ENCODE measurements at regions not wholly inside any gene's neighbourhood (a gene's known extent, or its start where the extent isn't known, plus 50 kb on each side); places are given as distances from the start of the nearest gene placed in this dataset.

- Histone ChIP-seq H3K4me1 (no peaks in the 10 kb centered on the region), H3K9me3 (replicated peaks) (peaks cover 12% of the 10 kb centered on the region), H3K36me3 (no peaks in the 10 kb centered on the region), H3K27ac (replicated peaks) (no peak overlapping the region), H3K4me3 (no peak overlapping the region), H3K27me3 (ENCODE audit: low read depth) (no peaks in the 10 kb centered on the region)
- TF ChIP-seq CTCF (IDR thresholded peaks at IDR 0.05; ENCODE audit: borderline replicate concordance) = no peak
- DNase-seq = no peak
- intact Hi-C loops (cut with micrococcal nuclease) = no loop called here
These were observed 166.4 kb upstream of the IRAK1BP1 start for GRCh38 chr6:78700991-78701390.

GRCh38 chr6:78701407-78701806 is 165.9 kb upstream of the IRAK1BP1 start:
- no peak overlapping the region for H3K4me3 ChIP-seq
- intact Hi-C loops (cut with micrococcal nuclease) = no loop called here
- no peaks in the 10 kb centered on the region for H3K27me3 ChIP-seq (ENCODE audit: low read depth)
- H3K27ac ChIP-seq (replicated peaks) = no peak overlapping the region
- H3K9me3 ChIP-seq (replicated peaks) = peaks cover 12% of the 10 kb centered on the region
- no peaks in the 10 kb centered on the region for H3K4me1 ChIP-seq
- H3K36me3 ChIP-seq = no peaks in the 10 kb centered on the region
- no peak for DNase-seq
- TF ChIP-seq CTCF (IDR thresholded peaks at IDR 0.05; ENCODE audit: borderline replicate concordance) = no peak

GRCh38 chr6:78709021-78709420 is 158.3 kb upstream of the IRAK1BP1 start:
- no peak for DNase-seq
- Histone ChIP-seq H3K9me3 (replicated peaks) (no peaks in the 10 kb centered on the region), H3K27ac (replicated peaks) (no peak overlapping the region), H3K27me3 (ENCODE audit: low read depth) (no peaks in the 10 kb centered on the region), H3K36me3 (no peaks in the 10 kb centered on the region), H3K4me3 (no peak overlapping the region), H3K4me1 (no peaks in the 10 kb centered on the region)
- intact Hi-C loops (cut with micrococcal nuclease) = no loop called here
- no peak for TF ChIP-seq CTCF (IDR thresholded peaks at IDR 0.05; ENCODE audit: borderline replicate concordance)

- intact Hi-C loops (cut with micrococcal nuclease) = no loop called here
- no peak for TF ChIP-seq CTCF (IDR thresholded peaks at IDR 0.05; ENCODE audit: borderline replicate concordance)
These were observed 153.8 kb upstream of the IRAK1BP1 start for GRCh38 chr6:78713564-78713963.

GRCh38 chr6:78744144-78744543 is 123.2 kb upstream of the IRAK1BP1 start:
- TF ChIP-seq CTCF (IDR thresholded peaks at IDR 0.05; ENCODE audit: borderline replicate concordance) = no peak
- H3K27ac ChIP-seq (replicated peaks) = no peak overlapping the region
- H3K36me3 ChIP-seq = no peaks in the 10 kb centered on the region
- H3K4me1 ChIP-seq = no peaks in the 10 kb centered on the region
- peaks cover 73% of the 10 kb centered on the region for H3K9me3 ChIP-seq (replicated peaks)
- intact Hi-C loops (cut with micrococcal nuclease) = no loop called here
- no peak for DNase-seq
- no peak overlapping the region for H3K4me3 ChIP-seq
- H3K27me3 ChIP-seq (ENCODE audit: low read depth) = no peaks in the 10 kb centered on the region

More at GRCh38 chr6:78713564-78713963, 153.8 kb upstream of the IRAK1BP1 start:
- H3K9me3 ChIP-seq (replicated peaks) = no peaks in the 10 kb centered on the region
- no peaks in the 10 kb centered on the region for H3K4me1 ChIP-seq
- no peak for DNase-seq
- no peak overlapping the region for H3K27ac ChIP-seq (replicated peaks)
- H3K27me3 ChIP-seq (ENCODE audit: low read depth) = no peaks in the 10 kb centered on the region
- no peak overlapping the region for H3K4me3 ChIP-seq
- H3K36me3 ChIP-seq = no peaks in the 10 kb centered on the region

- Histone ChIP-seq H3K36me3 (no peaks in the 10 kb centered on the region), H3K9me3 (replicated peaks) (peaks cover 68% of the 10 kb centered on the region), H3K4me3 (no peak overlapping the region), H3K4me1 (no peaks in the 10 kb centered on the region), H3K27me3 (ENCODE audit: low read depth) (no peaks in the 10 kb centered on the region), H3K27ac (replicated peaks) (no peak overlapping the region)
- intact Hi-C loops (cut with micrococcal nuclease) = no loop called here
- no peak for TF ChIP-seq CTCF (IDR thresholded peaks at IDR 0.05; ENCODE audit: borderline replicate concordance)
- no peak for DNase-seq
These were observed 120.9 kb upstream of the IRAK1BP1 start for GRCh38 chr6:78746457-78746856.

Data from left ventricle myocardium inferior (tissue), 1 donor.